ENCODE measurements at regions not wholly inside any gene's neighbourhood (a gene's known extent, or its start where the extent isn't known, plus 50 kb on each side); places are given as distances from the start of the nearest gene placed in this dataset.

DNA sequence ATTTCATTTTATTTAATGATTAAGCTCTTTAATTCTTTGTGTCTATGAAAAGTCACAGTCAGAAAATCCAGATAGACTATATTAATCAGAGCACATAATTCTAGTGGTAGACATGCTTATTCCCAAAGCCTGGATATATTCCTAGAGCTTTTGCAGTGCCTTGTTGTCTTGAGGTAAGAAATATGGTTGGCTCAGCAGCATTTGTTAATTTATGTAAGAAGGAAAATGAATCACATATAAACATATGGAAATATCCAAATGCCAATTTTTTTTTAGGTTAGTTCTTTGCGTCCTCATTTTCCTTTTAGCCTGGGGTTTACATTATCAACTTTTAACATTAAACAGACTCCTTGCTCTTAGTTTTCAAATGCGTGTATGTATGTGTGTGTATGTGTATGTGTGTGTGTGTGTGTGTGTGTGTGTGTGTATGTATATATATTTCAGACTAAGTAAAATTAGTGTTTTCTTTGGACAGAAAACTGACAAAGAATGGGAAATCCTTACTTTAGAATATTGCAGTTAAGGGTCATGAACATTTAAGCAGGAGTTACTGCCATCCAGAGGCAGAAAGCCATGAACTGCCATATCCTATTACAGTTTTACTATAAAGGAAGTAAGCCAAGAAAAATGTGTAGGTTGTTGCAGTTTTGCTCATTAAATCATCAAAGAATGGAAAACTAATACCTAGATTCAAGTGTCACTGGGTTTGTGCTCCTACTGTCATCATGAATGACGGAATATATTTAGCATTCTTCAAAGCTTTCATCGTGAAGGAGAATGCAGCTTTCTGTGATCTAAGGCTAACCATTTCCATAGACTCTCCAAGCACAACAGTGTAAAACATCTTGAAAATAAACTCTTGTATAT, 477.1 kb upstream of the NR5A2 start:
- H3K4me3 ChIP-seq (ENCODE audit: low read depth, low read length) = no peak overlapping the region
- TF ChIP-seq, protein P1, sequence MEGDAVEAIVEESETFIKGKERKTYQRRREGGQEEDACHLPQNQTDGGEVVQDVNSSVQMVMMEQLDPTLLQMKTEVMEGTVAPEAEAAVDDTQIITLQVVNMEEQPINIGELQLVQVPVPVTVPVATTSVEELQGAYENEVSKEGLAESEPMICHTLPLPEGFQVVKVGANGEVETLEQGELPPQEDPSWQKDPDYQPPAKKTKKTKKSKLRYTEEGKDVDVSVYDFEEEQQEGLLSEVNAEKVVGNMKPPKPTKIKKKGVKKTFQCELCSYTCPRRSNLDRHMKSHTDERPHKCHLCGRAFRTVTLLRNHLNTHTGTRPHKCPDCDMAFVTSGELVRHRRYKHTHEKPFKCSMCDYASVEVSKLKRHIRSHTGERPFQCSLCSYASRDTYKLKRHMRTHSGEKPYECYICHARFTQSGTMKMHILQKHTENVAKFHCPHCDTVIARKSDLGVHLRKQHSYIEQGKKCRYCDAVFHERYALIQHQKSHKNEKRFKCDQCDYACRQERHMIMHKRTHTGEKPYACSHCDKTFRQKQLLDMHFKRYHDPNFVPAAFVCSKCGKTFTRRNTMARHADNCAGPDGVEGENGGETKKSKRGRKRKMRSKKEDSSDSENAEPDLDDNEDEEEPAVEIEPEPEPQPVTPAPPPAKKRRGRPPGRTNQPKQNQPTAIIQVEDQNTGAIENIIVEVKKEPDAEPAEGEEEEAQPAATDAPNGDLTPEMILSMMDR (IDR thresholded peaks at IDR 0.05; ENCODE audit: insufficient read depth, low read length, missing control alignments) = peak; percentile 1
- DNase-seq (ENCODE audit: low read depth, low spot score) = no peak
- ChIA-PET CTCF (interaction anchor here (0.7 to 4.4 kb wide), 8 partner anchors 12 to 955 kb away, joined by 3 to 38 read pairs (median 4); no protein-coding TSS in a partner anchor), POLR2A (no interaction called here)

DNA sequence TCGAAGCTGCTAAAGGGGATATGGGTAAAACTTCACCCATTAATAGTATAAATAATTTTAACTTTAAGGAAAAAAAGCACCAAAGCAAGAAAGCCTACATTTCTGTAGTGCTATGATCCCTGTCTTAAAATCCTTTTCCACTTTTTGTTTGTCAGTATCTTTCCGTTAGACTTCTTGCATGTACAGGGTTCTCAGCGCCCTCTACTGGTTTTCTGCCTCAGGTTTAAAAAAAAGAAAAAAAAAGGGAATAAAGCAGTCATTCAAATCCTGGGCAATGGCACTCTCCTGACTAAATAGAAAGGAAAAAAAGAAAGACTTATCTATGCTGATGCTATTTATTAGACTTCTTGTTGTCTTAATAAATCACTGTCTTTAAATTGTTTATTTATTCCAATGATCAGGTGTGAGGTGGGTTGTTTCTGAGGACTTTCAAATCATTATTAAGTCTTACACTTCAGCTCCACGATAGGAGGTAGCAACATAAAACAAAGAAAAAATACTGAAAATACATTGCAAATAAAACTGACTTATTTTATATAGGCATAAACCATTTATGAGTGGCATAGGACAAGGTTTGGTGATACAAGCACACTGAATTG, 475.4 kb upstream of the NR5A2 start:
- H3K4me3 ChIP-seq (ENCODE audit: low read depth, low read length) = no peak overlapping the region
- ChIA-PET POLR2A (no interaction called here), CTCF (interaction anchor here (0.8 to 4.4 kb wide), 8 partner anchors 10 to 959 kb away, joined by 3 to 38 read pairs (median 4); no protein-coding TSS in a partner anchor)
- DNase-seq (ENCODE audit: low read depth, low spot score) = peak; percentile 9
- TF ChIP-seq, protein P1 (IDR thresholded peaks at IDR 0.05; ENCODE audit: insufficient read depth, low read length, missing control alignments) = peak; percentile 48

DNA sequence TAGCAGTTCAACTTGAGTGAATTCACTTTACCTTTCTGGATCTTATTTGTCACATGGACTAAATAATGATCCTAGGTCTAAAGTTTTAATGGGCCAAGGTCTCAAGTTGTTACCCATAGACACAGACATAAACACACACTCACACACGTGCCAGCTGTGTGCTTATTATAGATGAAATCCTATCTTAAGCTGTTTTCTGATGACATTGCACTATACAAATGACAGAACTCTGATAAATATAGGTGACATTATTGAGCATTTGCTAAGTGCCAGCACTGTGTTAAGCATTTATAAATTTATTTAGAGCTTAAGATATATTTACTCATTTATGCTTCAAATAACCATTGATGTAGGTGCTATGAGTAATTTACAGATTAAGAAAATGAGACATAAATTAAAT, 474.4 kb upstream of the NR5A2 start:
- CTCF ChIA-PET = interaction anchor here (2.4 to 4.4 kb wide), 2 partner anchors 798 to 958 kb away, joined by 8 to 38 read pairs; no protein-coding TSS in a partner anchor
- POLR2A ChIA-PET = no interaction called here

DNA sequence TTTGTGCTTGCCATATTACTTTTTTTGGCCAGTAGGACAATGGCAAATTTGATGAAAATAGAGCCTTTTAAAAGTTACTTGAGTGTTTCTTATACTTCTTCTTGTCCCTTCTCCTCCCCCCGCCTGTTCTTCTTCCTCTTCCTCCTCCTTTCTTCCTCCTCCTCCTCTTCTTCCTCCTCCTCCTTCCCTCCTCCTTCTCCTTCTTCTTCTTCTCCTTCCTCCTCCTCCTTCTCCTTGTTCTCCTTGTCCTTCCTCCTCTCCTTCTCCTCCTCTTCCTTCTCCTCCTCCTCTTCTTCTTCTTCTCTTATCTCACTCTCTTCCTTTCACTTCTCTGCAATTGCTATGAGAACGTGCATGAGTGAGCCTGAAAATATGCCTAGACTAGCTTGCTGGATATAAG, 466.2 kb upstream of the NR5A2 start:
- CTCF ChIA-PET = interaction anchor here (1.5 kb wide), 1 partner anchor 9 kb away, joined by 4 read pairs; no protein-coding TSS in a partner anchor
- no peak for DNase-seq (ENCODE audit: low read depth, low spot score)
- no peak overlapping the region for H3K4me3 ChIP-seq (ENCODE audit: low read depth, low read length)
- POLR2A ChIA-PET = no interaction called here
- TF ChIP-seq, protein P1 (IDR thresholded peaks at IDR 0.05; ENCODE audit: insufficient read depth, low read length, missing control alignments) = no peak

More for the DNA sequence above, 474.4 kb upstream of the NR5A2 start:
- DNase-seq (ENCODE audit: low read depth, low spot score) = no peak
- TF ChIP-seq, protein P1 (IDR thresholded peaks at IDR 0.05; ENCODE audit: insufficient read depth, low read length, missing control alignments) = no peak
- H3K4me3 ChIP-seq (ENCODE audit: low read depth, low read length) = no peak overlapping the region

DNA sequence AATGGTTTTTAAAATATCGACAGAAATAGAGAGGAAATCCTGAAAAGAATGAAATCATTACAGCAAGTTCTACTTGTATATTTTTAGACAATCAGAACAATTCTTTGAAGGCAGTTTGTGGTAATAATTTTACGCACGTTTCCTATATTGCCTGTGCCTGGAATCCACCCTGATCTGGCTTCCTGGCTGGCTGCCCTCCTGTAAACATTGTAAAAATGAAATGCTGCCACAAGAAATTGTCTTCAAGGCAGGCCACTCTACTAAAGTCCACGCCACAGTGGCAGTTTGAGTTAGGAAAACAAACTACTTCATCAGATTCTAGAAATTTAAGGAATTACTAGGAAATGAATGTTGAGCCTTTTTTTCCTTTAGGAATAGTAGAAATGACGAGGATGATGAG, 454.5 kb upstream of the NR5A2 start:
- CTCF ChIA-PET = no interaction called here
- POLR2A ChIA-PET = no interaction called here
- TF ChIP-seq, protein P1 (IDR thresholded peaks at IDR 0.05; ENCODE audit: insufficient read depth, low read length, missing control alignments) = no peak
- no peak overlapping the region for H3K4me3 ChIP-seq (ENCODE audit: low read depth, low read length)
- no peak for DNase-seq (ENCODE audit: low read depth, low spot score)

DNA sequence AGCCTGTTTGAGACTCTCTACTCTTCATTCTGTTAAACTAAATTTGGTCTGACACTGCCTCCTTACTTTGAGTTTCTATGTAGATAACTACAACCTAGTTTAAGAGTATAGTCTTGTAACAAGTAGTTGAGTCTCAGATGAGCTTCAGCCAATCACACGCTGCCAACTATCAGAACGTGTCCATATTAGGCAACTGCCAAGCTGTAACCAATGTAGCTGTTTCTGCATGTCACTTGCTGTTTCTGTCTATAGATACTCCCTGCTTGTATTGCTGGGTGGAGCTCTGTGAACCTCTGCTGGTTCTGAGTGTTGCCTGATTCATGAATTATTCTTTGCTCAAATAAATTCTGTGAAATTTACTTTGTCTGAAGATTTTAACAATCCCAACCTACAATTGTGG, 452.6 kb upstream of the NR5A2 start:
- no peak for DNase-seq (ENCODE audit: low read depth, low spot score)
- CTCF ChIA-PET = interaction anchor here (0.9 kb wide), 1 partner anchor 24 kb away, joined by 3 read pairs; no protein-coding TSS in a partner anchor
- TF ChIP-seq, protein P1 (IDR thresholded peaks at IDR 0.05; ENCODE audit: insufficient read depth, low read length, missing control alignments) = no peak
- H3K4me3 ChIP-seq (ENCODE audit: low read depth, low read length) = no peak overlapping the region
- POLR2A ChIA-PET = no interaction called here

Measured in AG04449 (cell line).